HL-60/S4 treated with retinoic acid at 250 ng/mL for 4 days and 3 days (cell line): ENCODE measurements at regions not wholly inside any gene's neighbourhood (a gene's known extent, or its start where the extent isn't known, plus 50 kb on each side); places are given as distances from the start of the nearest gene placed in this dataset.

Experiments used
- in situ Hi-C: fragments of 300-500 bp; cut with MboI; formaldehyde crosslinking; loops from 2 replicates; pipeline ENCODE4 v1.7.0; 2022; ENCODE audit warnings: low sequenced_read_pairs

DNA sequence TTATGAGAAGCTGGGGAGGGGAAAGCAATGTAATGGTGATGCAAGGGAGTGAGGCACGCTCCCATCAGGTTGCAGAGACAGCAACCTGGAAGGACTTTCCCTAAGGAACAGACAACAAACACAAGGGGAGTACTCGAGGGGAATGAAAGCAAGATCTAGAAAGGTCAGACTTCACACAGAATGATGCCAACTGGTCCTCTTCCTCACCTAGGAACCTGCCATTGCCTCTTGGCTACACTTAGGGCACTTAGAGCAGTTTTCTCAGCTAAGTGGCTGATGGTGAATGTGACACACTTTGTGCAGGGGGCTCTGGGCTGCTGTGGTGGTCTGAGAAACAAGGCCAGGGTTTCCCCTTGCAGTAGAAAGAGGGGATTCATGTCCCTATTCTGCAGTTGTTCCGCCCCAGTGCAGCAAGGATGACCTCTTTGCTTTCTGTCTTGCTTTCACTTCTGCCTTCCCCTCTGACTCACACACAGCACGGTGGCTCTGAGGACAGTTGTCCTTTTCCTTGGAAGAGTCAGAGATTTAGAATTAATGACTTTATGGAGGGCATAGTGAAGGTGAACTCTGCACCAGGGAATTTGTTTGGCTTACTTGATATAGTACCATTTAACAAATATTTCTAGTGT lies 394.0 kb upstream of the KLF4 start:
- in situ Hi-C loops: no loop called here

DNA sequence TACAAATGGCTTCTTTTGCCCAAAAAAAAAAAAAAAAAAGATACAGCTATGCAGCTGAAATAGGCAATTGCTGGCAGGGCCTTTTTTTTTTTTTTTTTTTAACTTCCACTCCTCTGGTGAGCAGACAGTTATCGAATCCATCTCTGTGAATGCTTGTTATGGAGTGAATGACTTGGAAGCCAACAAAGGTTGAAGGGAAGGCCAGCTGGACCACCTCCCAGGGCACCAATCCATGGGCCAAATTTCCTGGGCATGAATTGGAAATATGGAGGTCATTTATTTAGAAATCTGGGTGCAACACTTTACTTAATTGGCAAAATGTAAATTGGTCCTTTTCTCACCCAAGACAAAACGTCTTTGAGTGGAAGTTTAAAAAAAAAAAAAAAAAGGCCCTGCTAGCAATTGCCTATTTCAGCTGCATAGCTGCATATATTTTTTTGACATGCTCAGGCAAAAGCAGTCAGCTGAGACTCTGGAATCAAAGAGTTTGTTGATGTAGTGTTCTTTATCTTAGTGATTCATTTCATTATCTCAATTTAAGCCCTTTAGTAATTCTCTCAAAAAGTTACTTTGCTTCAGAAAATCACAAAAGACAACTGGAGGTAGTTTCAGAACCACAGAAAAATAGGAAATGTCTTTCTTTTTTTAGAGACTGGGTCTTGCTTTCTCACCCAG lies 392.2 kb upstream of the KLF4 start:
- in situ Hi-C loops: no loop called here

DNA sequence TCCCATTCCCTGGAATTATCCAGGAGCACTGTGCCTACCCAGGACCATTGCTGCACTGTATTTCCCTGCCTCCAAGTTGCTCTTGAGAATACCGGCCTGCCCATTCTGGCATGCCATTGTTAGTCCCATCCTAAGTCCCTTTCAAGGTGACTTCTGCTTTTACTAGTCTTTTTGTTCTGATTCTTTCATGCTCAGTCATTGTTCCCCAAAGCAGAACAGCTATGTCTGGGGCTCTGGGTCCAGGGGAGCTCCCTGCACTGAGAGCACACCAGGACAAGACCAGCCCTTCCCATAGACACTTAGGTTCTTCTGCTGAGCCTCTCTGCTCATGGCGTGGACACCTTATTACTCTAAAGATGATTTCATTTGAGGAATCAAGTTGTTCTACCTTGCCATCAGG lies 388.9 kb upstream of the KLF4 start:
- in situ Hi-C loops: no loop called here

- in situ Hi-C loops: no loop called here
Observed at GRCh38 chr9:107875571-107875980, 386.0 kb upstream of the KLF4 start.

- in situ Hi-C loops: no loop called here
Observed at GRCh38 chr9:107874591-107875369, 385.2 kb upstream of the KLF4 start.

GRCh38 chr9:107874137-107874536 lies 384.6 kb upstream of the KLF4 start:
- in situ Hi-C loops: no loop called here

DNA sequence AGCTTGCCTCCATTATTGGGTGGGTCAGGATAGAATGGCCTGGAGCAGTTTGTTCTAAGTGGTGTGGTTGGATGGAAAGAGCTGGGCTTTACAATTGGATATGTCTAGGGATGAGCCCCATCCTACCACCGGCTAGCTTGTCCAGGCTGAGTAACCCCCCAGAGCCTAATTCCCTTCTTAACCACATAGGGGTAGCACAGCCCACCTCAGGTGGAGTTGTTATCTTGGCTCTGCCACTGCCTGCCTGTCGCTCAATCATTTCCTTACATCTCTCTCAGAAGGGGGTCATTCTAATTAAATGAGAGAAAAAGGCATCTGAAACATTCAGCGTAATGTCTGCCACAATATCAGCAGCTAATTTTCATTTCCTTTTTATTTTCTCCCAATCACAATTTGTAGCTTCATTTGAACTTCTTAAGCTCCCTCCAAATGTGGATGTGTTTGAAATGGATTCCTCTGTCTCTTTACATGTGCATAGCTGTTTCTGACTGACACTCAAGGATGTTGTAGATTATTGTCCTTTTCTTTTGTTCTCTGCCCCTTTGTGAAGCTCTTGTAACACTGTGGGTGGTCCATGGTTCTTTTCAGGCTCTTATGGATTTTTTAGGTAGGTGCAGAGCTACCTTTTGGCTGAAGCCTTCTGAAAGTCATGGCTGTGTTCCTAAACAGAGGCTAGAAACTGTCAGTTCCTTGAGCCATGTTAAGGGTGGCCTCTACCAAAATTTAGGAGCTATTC lies 383.1 kb upstream of the KLF4 start:
- in situ Hi-C loops: no loop called here

DNA sequence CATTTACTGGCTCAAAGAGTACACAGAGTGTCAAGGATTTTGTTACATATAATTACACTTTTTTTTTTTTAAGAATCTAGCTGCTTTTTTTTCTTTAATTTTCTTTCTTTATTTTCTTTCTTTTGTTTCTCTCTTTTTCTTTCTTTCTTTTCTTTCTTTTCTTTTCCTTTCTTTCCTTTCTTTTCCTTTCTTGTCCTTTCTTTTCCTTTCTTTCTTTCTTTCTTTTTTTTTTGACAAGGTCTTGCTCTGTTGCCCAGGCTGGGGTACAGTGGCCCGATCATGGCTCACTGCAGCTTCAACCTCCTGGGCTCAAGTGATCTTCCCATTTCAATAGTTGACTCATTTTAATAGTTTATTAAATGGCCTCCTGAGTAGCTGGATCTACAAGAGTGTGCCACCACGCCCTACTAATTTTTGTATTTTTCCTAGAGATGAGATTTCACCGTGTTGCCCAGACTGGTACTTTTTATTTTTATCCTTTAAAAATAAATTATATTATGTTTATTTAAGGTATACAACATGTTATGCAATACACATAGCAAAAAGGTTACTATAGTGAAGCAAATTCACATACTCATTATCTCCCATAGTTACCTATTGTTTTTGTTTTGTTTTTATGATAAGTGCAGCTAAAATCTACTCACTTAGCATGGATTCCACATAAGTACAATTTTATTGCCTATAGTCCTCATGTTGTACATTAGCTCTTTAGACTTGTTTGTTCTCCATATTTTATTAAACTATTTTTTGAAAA lies 381.5 kb upstream of the KLF4 start:
- in situ Hi-C loops: no loop called here

DNA sequence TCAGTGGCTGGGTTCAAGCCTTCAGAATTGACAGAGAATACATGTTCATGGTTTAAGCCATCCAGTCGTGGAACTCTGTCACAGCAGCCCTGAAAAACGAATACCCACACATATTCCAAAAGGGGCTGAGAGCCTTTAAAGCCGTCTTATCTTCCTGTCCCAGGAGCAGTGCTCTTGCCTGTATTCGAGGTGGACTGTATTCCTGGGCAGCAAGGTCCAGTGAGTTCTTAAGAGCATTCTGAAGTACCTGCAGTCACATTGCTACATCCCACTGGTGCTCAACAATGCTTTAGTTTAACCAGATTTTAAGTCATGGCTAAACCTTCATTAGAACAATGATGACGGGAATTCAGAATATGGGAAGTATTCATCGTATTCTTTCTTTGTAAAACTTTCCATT lies 380.7 kb upstream of the KLF4 start:
- in situ Hi-C loops: no loop called here

DNA sequence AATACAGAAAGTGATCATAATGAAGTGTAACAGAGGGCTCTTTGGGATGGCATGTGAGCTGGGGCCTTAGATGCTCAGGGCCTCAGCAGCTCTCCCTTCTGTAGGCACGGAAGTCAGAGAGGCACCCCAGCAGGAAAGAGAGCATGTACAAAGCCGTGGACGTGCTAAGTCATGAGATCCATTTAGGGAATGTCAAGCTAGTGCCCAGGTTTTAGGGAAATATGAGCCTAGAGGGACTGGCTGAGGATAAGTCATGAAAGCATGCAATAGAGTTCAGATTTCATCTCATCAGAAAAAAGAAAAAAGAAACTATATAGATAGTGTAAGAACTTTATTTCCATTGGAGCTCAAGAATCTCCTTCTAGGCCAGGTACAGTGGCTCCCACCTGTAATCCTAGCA lies 379.5 kb upstream of the KLF4 start:
- in situ Hi-C loops: no loop called here

- in situ Hi-C loops: no loop called here
Observed at GRCh38 chr9:107868186-107868585, 378.6 kb upstream of the KLF4 start.

DNA sequence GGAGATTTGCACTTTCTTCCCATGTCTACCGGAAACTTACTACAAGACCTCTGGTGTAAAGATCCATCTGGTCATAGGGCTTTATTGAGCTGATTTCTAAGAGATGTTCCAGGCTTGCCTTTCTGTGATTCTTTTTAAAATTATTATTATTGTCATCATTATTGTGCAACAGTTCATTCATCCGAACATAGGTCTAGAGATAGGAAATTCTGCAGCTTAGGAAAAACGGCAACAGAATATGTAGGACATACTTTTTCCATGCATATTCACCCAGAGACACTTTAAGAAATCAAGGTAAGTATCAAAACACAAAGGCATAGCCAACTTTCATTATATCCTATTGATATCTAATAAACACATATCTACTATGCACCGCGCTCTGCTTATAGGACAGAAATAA lies 378.2 kb upstream of the KLF4 start:
- in situ Hi-C loops: no loop called here

DNA sequence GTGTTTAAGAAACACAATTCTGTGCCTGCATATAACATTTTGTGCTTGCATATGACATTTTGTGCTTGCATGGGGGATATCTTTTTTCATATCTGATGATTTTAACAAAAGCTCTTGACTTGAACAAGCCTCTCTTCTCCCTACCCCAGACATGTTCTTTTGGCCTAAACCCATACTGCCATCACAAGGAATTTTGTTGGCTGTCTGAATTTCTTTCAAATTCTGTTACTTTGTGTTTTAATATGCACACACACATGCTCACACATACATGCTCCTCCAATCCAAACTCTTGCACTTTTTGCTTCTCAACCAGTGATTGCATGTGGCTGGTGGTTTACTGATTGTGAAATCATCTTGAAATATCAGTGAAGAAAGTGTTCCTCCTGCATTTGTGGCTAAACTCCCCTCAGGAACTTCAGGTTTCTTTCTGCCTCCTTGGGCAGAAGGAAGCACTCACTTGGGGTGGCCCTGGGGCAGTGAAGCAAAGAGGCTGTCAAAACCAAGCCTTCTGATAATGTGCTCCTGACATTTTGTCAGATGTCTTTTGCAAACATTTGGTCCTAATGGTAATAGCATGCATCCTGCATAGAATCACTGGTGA lies 377.2 kb upstream of the KLF4 start:
- in situ Hi-C loops: no loop called here

DNA sequence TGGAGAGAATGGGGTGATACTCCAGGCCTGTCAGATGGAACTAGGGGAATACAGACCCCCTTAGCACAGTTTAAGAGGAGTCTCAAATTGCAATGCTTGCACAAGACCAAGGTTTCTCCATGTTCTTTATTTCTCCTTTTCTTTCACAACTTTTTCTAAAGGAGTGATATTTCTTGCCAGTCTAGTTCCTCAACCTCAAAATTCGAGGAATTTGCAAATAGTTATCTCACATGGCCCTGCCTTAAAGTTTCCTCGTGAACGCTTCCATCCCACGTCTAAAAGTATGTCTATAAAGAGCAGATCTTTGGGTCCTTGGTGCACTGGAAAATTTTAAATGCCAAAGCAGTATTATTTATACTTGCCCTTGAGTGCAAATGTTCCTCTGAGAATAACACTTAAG lies 373.8 kb upstream of the KLF4 start:
- in situ Hi-C loops: no loop called here

GRCh38 chr9:107862881-107863280 lies 373.3 kb upstream of the KLF4 start:
- in situ Hi-C loops: no loop called here

DNA sequence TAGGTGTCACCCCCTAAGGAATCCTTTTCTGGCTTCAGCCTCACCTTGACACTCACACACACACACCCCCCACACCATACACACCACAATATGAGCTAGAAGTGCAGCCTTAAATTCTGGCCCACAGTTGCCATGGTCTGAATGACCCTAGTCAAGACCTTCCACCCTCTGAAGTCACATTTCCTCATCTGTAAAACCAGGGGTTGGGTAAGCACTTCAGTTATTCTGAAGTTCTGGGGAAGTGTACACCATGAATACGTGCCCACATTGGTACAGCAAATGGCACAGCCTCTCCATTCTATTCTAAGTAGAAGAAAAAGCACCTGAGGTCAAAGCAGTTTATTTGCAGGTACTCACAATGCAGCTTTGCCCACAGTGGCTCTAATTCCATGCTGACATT lies 372.8 kb upstream of the KLF4 start:
- in situ Hi-C loops: no loop called here

- in situ Hi-C loops: no loop called here
Observed at GRCh38 chr9:107861075-107861474, 371.5 kb upstream of the KLF4 start.

DNA sequence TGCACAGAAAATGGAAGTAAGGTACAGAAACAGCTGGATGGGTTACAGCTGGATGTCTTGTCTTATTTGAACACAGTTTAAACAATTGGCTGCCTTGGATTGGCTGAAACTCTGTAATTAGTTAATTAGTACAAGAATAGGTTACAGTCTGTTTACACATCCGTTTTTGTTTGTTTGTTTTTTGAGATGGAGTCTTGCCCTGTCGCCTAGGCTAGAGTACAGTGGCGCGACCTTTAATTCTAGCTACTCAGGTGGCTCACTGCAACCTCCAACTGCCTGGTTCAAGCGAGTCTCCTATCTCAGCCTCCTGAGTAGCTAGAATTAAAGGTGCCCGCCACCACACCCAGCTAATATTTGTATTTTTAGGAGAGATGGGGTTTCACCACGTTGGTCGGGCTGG lies 368.7 kb upstream of the KLF4 start:
- in situ Hi-C loops: no loop called here

DNA sequence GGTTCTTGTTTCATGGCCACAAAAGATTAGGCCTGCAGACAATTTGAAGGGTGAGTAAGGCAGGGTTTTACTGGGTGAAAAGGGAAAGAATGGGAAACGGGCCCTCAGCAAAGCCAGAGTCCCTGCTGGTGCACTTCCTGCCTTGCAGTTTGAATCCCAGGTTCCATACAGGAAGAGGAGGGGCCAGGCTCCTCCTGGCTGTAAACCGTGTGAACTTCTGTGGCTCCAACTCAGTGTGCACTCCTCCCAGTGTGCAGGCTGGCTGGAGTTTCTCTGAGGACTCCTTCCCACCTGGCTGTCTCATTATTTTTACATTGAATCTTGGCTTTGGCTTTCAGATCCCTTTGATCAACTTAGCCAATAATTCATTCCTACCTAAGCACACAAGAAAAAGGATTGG lies 367.1 kb upstream of the KLF4 start:
- in situ Hi-C loops: no loop called here

DNA sequence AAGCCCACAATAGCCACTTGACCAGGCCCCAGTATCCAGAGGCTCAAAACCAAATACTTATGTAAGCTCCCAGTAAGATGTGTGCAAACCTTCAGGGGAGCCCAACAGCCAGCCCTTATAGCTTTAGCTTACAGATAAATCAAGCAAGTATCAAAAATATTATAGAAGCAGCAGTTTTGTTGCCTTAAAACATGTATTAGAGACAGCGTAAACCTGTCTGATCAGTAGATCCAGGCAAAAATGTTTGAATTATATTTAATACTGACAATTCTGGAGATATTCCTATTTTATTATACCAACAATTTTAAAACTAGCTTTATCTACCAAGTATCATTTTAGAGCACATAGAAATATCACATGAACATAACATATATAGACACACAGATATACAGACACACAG lies 365.6 kb upstream of the KLF4 start:
- in situ Hi-C loops: no loop called here
